DOHH2 (cell line): ENCODE measurements at regions not wholly inside any gene's neighbourhood (a gene's known extent, or its start where the extent isn't known, plus 50 kb on each side); places are given as distances from the start of the nearest gene placed in this dataset.
"Not testable (repeated sequence)": the region's sequence is repeated elsewhere in the genome, so short reads cannot be mapped to it uniquely, and the experiment has no call there.

ENCODE experiments used
- H3F3A ChIP-seq: fragments of 200-600 bp; sonication (generic), shearing (Covaris generic); 2 replicates; pipeline ENCODE4 v1.6.0; 2016; ENCODE audit warnings: antibody characterized with exemption, mild to moderate bottlenecking; ENCODE audit not compliant: control insufficient read depth, insufficient read depth
- H3K27ac ChIP-seq: fragments of 200-600 bp; sonication (generic); 2 replicates; pipeline ENCODE4 v1.5.1; 2014; ENCODE audit warnings: low read depth, mild to moderate bottlenecking, low read length, moderate library complexity
- H3K27me3 ChIP-seq: fragments of 200-600 bp; sonication (generic); 2 replicates; pipeline ENCODE4 v1.6.1; 2014; ENCODE audit warnings: mild to moderate bottlenecking, low read length, mixed read lengths; ENCODE audit not compliant: control insufficient read depth
- H3K36me3 ChIP-seq: fragments of 200-600 bp; sonication (generic); 2 replicates; pipeline ENCODE4 v1.6.1; 2014; ENCODE audit warnings: mild to moderate bottlenecking, low read length, moderate library complexity, mixed read lengths; ENCODE audit not compliant: control insufficient read depth
- H3K4me1 ChIP-seq: fragments of 200-600 bp; sonication (generic); 2 replicates; pipeline ENCODE4 v1.6.1; 2014; ENCODE audit warnings: mild to moderate bottlenecking, low read length, mixed read lengths; ENCODE audit not compliant: control insufficient read depth
- H3K4me2 ChIP-seq: fragments of 200-600 bp; sonication (generic); 2 replicates; pipeline ENCODE4 v1.6.0; 2014; ENCODE audit warnings: mild to moderate bottlenecking, low read length, moderate library complexity
- H3K4me3 ChIP-seq: fragments of 200-600 bp; sonication (generic); 2 replicates; pipeline ENCODE4 v1.5.1; 2014; ENCODE audit warnings: mild to moderate bottlenecking, low read length, mixed read lengths
- H3K79me2 ChIP-seq: fragments of 200-600 bp; sonication (generic); 2 replicates; pipeline ENCODE4 v1.6.1; 2014; ENCODE audit warnings: mild to moderate bottlenecking, low read length, mixed read lengths; ENCODE audit not compliant: control insufficient read depth
- H3K9me2 ChIP-seq: fragments of 200-600 bp; sonication (generic); replicated peaks from 2 replicates; pipeline ENCODE4 v1.6.1; 2014; ENCODE audit warnings: mild to moderate bottlenecking, low read length, mixed read lengths; ENCODE audit not compliant: control insufficient read depth
- H3K9me3 ChIP-seq: fragments of 200-600 bp; sonication (generic); 2 replicates; pipeline ENCODE4 v1.6.1; 2014; ENCODE audit warnings: antibody characterized with exemption, low read length, mixed read lengths; ENCODE audit not compliant: control insufficient read depth, insufficient read depth
- H4K20me1 ChIP-seq: fragments of 200-600 bp; sonication (generic); 2 replicates; pipeline ENCODE4 v1.6.0; 2014; ENCODE audit warnings: low read depth, mild to moderate bottlenecking, antibody characterized with exemption, low read length, moderate library complexity; ENCODE audit not compliant: control insufficient read depth, insufficient read depth
- EZH2phosphoT487 ChIP-seq: fragments of 200-600 bp; sonication (generic); IDR thresholded peaks from 2 replicates; pipeline ENCODE4 v1.6.1; 2017; ENCODE audit warnings: borderline replicate concordance, mild to moderate bottlenecking, antibody characterized with exemption, low read length, moderate library complexity, mixed read lengths
- TF ChIP-seq, protein P1 (sequence below): fragments of 200-600 bp; sonication (generic); IDR thresholded peaks from one replicate; pipeline ENCODE4 v1.5.1; 2014; ENCODE audit warnings: antibody characterized with exemption, mild to moderate bottlenecking, low read depth, low read length; ENCODE audit not compliant: poor library complexity, severe bottlenecking

DNA sequence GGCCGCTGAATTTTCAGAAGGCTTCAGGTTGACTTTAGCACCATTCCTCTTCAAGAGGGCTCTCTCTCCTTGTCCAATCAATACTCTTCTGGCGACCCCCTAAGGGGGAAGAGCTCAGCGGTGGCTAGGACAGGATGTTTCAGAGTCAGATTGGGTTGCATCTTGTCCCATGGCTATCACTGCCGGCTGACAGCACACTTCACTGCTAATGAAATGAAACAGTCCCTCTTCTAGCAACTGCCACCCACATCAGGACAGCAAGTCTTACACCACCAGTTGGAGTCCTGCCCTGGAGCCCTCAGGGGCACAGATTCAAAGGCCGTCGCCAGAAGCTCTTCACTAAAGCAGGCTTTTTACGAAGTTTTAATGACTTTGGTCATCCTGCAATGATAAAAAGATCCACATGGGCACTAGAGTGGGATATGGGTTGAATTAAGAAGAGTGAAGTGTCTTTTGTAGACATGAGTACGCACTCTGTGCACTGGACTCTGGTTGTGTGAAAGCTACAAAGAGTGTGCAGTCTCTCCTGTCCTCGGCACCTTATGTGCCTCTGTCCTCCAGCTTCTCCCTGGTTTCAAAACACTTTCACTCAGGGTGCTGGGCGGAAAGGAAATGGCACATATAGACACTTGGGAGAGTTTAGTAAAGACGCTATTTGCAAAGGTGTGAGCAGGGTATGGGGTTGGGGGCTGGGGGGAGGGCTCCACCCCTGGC lies 66.1 kb upstream of the SLC22A16 start:
- Histone ChIP-seq H4K20me1 (no peaks in the 10 kb centered on the region), H3K27me3 (peaks cover 24% of the 10 kb centered on the region), H3K27ac (no peak overlapping the region), H3K4me3 (no peak overlapping the region), H3K4me1 (peaks cover 8% of the 10 kb centered on the region), H3K79me2 (no peaks in the 10 kb centered on the region), H3K9me2 (no peaks in the 10 kb centered on the region), H3K9me3 (no peaks in the 10 kb centered on the region), H3F3A (no peaks in the 10 kb centered on the region), H3K4me2 (no peak overlapping the region), H3K36me3 (no peaks in the 10 kb centered on the region)
- no peak for TF ChIP-seq EZH2phosphoT487
- TF ChIP-seq, protein P1, sequence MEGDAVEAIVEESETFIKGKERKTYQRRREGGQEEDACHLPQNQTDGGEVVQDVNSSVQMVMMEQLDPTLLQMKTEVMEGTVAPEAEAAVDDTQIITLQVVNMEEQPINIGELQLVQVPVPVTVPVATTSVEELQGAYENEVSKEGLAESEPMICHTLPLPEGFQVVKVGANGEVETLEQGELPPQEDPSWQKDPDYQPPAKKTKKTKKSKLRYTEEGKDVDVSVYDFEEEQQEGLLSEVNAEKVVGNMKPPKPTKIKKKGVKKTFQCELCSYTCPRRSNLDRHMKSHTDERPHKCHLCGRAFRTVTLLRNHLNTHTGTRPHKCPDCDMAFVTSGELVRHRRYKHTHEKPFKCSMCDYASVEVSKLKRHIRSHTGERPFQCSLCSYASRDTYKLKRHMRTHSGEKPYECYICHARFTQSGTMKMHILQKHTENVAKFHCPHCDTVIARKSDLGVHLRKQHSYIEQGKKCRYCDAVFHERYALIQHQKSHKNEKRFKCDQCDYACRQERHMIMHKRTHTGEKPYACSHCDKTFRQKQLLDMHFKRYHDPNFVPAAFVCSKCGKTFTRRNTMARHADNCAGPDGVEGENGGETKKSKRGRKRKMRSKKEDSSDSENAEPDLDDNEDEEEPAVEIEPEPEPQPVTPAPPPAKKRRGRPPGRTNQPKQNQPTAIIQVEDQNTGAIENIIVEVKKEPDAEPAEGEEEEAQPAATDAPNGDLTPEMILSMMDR: no peak

DNA sequence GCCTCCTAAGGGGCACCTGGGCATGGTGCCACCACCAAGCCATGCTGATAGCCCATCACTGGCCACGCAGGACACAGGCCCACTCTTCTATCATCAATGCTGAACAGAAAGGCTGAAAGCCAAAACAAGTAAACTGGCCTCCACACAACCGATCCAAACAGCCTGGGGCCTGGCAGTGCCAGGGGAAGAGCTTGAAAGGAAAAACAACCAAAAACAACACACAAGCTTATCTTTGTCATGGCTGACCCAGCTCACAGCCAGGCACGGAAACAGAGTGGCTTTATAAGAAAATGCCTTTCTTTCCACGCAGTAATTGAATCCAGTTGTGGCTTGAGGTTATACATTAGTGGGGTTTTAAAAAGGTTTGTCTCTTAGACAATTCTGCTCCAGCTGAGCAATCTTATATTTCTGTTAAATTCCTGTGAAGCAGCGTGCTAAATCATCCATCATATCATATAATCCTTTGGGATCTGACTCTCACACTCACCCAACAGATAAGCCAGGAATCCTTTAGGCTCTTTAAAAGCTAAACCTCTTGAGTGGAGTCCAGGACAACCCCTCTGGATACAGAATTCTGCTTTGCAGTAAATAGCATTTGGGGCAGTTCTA lies 65.4 kb upstream of the SLC22A16 start:
- Histone ChIP-seq H3K36me3 (no peaks in the 10 kb centered on the region), H3F3A (no peaks in the 10 kb centered on the region), H3K9me3 (no peaks in the 10 kb centered on the region), H3K4me2 (no peak overlapping the region), H3K9me2 (no peaks in the 10 kb centered on the region), H4K20me1 (no peaks in the 10 kb centered on the region), H3K4me1 (peaks cover 8% of the 10 kb centered on the region), H3K79me2 (no peaks in the 10 kb centered on the region), H3K27me3 (peaks cover 28% of the 10 kb centered on the region), H3K27ac (no peak overlapping the region), H3K4me3 (no peak overlapping the region)
- TF ChIP-seq EZH2phosphoT487: no peak
- TF ChIP-seq, protein P1: no peak

DNA sequence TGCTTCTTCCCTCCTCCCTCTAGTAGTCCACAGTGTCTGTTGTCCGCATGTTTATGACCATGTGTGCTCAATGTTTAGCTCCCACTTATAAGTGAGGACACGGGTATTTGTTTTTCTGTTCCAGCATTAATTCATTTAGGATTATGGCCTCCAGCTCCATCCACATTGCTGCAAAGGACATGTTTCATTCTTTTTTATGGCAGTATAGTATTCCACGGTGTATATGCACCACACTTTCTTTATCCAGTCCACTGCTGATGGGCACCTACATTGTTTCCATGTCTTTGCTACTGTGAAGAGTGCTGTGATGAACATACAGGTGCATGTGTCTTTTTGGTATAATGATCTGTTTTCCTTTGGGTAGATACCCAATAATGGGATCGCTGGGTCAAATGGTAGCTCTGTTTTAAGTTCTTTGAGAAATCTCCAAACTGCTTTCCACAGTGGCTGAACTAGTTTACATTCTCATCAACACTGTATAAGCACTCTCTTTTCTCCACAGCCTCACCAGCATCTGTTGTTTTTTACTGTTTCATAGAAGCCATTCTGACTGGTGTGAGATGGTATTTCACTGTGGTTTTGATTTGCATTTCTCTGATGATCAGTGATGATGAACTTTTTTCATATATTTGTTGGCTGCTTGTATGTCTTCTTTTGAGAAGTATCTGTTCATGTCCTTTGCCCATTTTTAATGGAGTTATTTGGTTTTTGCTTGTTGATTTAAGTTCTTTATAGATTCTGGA lies 63.0 kb upstream of the SLC22A16 start:
- H3K9me3 ChIP-seq, H3F3A ChIP-seq, H3K27ac ChIP-seq, H4K20me1 ChIP-seq, H3K4me3 ChIP-seq, H3K79me2 ChIP-seq, H3K36me3 ChIP-seq, H3K4me2 ChIP-seq, H3K9me2 ChIP-seq, H3K4me1 ChIP-seq: not testable (repeated sequence)
- peaks cover 26% of the 10 kb centered on the region for H3K27me3 ChIP-seq
